ENCODE measurements at regions not wholly inside any gene's neighbourhood (a gene's known extent, or its start where the extent isn't known, plus 50 kb on each side); places are given as distances from the start of the nearest gene placed in this dataset.

DNA sequence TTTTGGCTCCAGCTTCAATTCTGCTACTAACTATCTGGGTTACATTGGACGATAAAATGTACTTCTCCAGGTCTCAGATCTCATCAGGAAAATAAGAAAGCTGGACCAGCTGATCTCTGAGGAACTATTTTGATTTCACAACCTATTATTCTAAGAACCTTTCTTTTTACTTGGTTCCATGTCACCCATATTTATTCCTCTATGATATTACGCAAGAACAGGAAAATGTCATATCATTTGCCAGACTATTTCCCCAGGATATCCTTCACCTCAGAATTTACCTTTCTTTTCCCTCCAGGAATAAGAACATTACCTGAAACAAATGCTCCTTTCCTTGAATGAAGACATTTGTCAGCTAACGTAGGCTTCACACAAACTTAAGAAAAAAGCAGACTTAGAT lies 387.5 kb upstream of the RAG2 start:
- ATAC-seq = no peak

DNA sequence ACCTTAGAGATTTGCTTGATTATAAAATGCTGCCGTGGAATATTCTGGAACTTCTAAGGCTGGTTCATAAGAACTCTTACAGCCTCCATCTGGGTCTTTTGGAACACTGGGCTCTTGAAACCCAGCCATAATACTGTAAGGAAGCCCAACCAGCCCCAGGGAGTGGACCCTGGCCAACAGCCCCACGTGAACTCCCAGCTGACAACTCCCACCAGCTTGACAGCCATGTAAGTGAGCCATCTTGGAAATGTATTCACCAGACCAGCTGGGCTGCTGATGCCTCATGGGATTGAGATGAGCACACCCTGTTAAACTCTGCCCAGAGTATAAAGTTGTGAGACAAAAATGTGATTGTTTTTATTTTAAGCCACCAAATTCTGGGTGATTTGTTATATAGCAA lies 378.7 kb upstream of the RAG2 start:
- no peak for ATAC-seq

DNA sequence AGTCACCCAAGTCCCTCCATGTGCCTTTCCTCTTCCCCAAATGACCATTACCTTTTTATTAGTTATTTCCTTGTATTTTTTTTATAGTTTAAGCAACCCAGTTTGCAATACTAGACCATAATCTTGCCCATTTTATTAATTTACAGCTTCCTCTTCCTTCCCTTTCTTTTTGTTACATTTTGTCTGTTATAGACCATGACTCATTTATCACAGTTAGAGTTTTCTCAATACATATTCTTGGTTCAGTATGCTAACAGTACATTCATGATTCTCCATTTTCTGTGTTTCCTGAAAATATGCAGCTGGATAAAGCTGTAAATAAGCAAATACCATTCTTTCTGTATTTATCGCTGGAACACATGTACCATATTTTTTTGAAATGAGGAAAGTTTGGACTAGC lies 376.7 kb upstream of the RAG2 start:
- ATAC-seq = no peak

DNA sequence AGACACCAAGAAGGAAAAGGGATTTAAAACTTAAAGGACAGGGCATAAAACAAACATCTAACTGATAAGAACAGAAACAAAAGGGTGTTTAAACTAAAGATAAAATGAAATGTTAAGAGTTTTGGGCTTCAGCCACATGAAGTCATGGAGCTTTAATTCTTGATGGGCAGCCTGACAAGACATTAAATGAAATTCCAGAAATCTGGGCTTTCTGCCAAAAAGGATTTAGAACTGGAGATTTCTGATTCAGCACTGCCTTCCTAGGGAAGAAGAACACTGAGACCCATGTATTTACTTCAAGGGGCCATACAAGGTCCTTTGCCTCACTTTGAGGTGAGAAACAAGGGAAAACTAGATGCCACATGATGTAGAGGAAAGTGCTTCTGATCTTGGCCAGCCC lies 355.9 kb upstream of the RAG2 start:
- no peak for ATAC-seq

DNA sequence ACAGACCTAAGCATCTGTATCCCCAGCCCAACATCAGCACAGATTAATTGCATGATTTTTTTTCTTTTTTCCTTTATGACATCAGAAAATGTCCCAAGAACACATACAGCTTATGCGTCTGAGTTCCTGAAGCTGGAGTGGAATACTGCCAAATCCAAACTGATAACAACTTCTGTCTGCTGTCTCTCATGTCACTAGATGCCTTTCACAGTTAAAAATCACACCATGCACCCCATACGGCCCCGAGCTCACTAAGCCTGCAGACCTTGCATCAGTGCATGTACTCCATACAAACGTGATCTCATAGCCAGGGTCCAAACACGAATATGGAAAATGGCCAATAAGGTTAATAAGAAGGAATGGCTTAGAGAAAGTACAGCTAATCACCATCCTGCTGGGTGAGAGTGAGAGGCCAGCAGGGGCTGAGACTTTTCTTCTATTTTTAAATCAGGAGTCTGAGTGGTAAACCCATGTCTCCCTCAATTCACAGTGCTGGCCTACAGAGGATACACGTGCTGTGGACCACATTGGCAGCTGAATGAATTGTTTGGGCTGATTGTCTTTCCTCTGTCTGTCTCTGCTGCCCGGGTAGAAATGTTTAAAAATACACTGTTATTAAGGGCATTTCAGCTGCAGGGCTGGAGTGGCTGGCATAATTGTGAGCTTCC lies 350.6 kb upstream of the RAG2 start:
- no peak for ATAC-seq

DNA sequence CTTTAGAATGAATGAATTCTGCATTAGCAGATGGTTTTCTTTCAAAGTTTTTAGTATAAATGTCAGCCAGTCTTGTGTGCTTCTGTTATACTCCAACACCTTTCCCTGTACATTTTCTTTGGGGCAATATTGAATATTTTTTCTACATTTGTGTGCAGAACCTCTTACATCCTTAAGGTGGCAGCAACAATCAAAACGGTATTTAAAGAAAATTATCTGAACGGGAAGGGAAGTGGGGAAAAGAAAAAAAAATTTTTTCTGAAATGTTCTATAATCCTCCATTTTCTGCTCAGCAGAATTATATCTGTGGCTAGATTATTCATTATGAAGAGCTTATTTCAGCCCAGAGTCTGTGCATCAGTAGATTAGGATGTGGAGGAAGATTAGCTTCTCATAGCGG lies 347.3 kb upstream of the RAG2 start:
- no peak for ATAC-seq

DNA sequence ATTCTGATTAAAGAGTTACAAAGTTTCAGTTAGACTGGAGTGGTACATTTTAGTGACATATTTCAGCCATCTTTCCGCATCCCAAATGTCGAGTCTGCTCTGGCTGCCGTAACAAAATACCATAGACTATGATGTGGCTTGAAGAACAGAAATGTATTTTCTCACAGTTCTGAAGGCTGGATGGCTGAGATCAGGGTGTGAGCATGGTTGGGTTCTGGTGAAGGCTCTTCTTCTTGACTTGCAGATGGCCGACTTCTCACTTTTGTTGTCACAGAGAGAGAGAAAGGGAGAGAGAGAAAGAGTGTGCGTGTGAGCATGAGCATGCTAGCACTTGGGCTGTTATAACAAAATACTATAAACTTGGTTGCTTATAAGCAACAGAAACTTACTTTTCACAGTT lies 335.4 kb upstream of the RAG2 start:
- no peak for ATAC-seq

DNA sequence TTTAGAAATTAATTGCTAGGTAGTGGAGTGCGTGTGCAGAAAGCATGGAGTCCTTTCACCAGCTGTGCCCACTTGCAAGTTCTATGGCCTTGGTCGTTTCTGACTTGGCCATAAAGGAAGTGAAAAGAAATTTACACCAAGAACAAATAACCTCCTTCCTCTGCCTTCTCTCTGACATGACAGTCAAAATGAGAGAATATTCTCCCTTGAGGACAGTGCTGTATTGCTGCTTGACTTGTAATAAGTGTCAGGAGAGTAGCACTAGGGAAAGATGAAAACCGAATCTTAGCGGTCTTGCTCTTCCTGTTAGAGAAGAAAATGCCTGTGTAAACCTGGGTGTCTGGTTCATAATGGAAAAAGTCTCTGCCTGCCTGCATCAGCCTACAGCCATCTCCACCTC lies 333.1 kb upstream of the RAG2 start:
- ATAC-seq = no peak

DNA sequence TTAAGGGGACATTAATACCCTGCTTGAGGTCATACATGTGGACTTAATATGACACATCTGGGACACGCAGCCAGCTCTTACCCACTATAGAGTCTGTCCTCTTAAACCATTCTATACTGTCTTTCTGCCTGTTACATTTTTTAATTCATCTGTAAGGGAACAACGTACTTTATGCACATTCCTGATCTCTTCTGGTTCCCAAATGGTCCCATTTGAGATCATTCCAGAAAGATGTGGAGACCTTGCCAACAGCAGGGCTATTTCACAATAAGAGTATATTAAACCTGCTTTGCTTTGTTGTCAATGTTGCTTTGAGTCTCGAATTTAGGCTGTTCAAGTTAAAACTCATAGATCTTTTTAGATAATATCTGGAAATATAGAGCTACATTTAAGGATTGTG lies 332.2 kb upstream of the RAG2 start:
- no peak for ATAC-seq

DNA sequence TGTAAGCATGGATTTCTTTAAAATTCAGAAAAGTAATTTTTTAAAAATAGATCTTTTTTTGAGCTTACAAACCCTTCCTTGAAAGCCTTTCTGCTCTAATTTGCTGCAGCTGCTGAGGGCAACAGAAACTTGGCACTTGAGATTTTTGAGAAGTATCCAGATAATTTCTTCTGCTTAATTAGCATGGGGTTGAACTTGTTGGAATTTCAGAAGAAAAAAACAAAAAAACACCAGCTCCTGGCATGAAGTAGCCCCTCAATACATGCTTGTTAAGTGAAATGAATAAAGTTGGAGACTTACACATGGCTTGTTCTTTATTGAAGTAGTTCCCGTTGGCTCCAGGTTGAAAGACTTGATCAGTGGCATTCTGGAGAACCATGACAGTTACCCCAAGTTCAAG lies 331.4 kb upstream of the RAG2 start:
- no peak for ATAC-seq

DNA sequence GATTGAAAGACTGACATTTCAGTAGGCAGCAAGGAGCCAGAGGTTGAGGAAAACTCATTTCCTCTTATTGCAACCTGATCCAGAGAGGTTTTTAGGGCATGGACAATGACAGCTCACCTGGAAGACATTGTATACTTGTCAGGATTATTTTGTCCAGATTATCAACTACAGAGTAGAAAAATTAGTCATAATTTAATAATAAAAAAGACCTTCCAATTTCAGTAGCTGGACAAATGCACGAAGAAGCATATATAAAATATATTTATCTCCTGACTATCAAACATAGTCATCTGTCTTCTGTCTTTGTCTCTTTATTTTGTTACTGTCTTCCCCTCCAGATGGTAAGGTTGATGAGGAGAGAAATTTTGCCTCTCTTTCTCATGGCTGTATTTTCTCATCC lies 330.6 kb upstream of the RAG2 start:
- ATAC-seq = no peak

DNA sequence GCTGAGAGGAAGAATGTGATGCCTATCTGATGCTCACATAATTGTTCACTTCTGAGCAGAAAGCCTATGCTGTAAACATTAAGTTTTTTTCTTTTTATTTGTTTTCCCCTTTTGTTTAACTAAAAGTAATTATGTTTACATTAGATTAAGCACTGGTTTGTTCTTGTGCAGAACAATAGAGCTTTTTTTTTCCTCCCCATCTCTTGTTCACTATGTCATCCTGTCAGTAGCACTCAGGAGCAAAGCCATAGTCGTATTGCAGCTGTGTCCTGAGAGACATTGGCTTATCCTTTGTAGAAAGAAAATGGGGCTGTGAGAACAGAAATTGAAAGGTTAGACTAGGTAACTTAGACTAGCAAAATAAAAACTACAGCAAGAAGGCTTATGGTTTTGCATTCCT lies 301.8 kb upstream of the RAG2 start:
- ATAC-seq = no peak

DNA sequence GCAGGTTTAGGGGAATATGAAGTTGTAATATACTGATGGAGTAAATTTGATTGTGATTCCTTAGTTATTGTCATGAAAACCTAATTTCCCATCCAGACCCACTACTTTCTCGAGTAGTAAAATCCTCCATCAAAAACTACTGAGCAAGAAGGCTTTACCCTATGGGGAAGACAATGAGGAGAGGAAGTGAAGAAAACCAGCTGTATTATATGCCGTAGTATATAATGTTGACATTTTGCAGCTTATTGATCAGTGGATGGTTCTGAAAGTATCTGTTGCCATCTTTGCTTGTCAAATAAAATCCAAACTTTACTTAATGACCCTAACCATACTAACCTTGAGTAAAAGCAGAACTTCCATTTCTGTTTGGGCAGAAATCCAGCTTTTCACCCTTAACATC lies 292.8 kb upstream of the RAG2 start:
- no peak for ATAC-seq

DNA sequence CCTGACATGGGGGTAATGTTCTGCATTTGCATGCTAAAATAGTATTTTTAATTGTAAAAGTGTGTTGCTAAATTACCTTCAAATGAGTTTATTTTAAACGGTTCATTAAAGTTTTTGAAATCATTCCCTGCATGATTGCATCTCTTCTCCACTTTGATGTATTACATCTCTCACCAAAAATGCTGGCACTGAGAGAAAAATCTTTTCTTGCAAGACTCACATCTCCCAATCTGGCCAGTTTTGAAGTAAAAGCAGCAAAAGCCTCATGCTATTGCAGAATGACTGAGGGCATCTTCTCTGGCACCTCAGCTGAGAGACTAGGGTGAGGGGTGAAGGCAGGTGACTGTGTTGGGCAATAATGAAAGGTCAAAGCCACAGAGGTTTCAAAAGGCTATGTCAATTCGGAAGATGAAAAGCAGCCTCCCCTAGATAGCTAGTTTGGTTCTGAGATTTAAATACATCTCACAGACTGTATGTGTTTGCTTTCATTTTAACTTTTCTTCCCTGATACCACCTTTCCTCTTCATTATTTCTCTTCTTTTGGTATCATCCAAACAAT lies 292.2 kb upstream of the RAG2 start:
- ATAC-seq = no peak

DNA sequence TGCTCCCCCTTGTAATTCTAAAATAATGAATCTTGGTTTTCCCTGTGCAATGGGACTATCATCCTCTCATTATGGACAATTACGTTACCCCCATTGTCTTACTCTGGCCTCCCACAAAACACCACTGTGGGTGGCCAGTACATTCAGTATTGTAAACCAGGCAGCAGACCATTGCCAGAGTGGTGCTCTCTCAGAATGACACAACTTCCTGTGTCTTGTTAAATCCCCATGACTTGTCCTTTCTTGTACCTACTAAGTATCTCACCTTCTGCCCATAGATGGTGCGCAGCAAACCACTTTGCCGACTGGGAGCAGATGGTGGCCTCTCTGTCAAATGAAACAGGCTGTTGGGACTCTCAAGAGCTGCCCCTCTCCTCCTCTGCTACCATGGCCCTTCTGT lies 287.1 kb upstream of the RAG2 start:
- no peak for ATAC-seq

DNA sequence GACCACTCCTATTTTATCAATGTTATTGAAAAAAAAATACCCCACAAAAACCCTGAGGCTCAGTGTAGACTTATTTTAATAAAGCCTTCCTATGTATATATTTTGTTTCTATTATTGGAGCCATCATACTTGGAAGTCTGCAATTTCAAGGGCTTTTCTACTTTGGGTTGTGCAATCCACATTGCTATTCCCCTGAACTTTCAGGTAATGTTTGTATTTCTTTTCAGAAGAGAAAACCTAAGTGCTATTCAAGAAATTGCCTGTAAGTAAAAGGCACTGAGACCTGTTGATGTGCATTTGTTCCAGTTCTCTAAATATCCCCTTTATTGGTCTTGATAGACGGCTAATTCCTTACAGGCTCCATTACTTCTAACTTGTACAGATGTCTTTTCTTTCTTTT lies 280.7 kb upstream of the RAG2 start:
- no peak for ATAC-seq

DNA sequence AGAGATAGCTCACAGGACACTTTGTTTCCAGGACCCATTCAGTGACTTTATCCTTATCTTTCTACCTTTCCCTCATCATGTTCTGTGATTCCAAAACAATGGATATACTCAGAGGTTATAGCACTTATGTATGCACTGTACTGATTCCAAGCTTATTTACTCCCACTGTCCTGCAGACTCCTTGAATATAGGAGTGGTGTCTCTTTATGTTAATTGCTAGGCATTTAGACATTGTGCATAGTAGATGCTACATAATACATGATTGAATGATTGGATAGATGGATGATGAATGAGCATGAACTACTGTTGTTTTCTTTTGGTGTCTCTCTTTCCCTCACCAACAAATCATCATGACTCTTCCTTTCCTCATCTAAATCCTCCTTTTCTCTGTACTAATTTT lies 279.1 kb upstream of the RAG2 start:
- ATAC-seq = no peak

DNA sequence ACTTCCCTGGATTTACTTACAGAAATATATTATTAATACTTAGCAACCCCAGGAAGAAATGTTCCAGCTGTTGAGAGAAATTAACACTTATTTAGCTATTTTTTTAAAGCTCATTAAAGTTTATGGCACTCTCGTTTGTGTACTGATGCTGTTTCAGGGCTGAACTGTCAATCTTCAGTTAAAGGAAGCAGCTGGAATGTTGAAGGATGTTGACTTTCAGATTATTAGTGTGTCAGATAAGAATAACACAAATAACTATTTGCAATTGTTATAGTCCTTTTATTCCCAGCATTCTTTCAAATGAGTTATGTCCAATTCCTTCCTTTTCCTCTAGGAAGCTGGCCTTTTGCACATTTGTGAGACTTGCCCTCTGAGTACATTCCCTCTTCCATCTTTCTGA lies 278.2 kb upstream of the RAG2 start:
- no peak for ATAC-seq

DNA sequence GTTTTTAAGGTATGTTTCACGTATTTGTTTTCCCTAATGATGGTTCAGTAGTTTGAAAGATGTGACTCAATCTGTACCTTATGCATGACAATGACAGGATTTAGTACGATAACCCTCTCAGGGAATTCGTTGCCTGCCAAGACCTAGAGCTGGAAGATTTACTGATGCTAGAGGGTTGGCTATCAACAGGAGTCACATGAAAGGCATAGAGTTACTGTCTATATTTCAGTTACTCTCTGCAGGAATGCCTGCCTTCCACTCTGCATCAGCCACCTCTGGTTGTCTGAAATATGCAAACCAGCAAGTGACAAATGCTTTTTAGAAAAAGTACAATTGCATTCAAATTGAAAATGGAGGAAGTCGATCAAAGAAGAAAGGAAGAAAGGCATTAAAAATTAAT lies 276.3 kb upstream of the RAG2 start:
- ATAC-seq = no peak

DNA sequence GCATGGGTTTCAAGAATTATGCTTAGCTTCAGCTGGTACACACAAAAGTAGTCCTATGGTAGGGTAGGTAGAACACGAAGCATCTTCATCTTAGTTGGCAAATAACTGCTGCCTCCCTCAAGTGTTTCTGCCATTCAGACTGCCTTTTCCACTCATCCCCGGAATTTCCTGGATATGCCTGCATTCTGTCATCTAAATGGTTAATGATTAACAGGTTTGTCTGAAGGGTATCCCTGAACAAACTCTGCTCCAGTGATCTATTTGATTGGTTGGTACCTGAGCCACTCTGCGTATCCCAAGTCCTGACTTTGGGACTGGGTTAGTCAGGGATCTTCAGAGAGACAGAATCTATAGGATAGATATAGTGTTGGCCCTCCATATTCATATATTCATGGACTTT lies 272.3 kb upstream of the RAG2 start:
- no peak for ATAC-seq

DNA sequence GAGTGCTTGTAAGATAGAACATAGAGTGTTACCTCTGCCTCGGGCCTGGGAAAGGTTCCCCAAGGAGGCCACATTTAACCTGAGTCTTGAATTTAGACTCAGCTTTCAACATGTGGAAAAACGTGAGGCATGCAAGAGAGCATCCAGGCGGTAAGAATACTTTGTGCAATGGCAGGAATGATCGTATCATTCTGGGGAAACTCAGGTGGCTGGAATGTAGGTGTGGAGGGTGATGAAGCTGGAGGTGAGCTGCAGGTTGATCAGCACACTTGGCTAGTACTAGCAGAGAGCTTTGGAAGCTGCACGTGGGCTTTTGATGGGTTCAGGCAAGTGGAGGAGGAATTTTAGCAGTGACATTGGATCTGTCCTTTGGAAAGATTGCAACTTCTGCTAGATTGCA lies 270.3 kb upstream of the RAG2 start:
- no peak for ATAC-seq

DNA sequence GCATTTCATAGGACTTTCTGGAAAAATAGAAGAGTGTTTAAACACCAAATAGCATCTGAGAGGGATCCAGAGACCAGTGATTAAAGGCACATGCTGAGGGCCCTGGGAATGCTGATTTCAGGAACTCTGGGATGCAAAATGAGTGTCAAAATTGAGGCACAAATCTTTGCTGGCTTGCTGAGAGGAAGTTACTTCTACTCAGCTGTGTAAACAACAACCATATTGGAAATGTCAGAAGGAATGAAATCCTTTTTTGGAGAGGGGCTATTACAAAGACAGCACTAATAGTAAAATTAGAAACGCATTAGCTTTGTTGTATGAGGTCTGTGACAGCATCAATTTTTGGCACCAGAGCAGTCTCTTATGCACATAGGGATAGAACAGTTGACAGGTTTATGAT lies 267.8 kb upstream of the RAG2 start:
- ATAC-seq = no peak

DNA sequence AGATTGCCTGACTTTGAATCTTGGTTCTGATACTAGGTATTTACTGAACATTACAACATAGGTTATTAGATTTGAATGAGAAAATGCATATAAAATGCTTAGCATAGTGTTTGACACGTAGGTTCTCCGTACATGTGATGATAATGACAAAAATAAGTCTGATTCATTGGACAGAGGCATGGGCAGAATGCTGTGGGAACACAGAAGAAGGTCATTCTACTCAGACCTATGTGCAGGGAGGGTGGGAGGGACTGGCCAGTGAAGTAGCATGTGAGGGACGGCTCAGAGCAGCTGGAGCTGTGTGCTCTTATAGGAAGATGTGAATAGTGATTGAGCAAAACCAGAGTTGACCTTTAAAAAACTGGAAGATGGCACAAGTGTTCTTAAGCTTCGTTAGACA lies 256.8 kb upstream of the RAG2 start:
- ATAC-seq = no peak

DNA sequence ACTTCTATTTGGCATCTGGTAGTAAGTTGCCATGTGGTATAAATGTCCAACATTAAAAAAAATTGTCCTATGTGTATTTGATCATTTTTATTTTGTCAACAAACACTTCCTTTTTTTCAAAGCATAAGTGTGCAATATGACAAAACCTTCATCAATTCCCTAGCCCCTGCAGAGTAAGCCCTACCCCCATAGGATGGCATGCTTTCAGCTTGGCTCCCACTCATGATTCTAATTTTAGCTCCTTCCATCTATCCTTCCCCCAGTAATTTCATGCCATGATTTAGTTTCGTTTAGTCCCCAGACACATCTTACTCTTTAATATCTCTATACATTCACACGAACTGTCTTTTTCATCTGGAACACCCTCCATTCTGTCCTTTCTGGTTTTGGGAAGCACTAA lies 250.6 kb upstream of the RAG2 start:
- ATAC-seq = no peak

DNA sequence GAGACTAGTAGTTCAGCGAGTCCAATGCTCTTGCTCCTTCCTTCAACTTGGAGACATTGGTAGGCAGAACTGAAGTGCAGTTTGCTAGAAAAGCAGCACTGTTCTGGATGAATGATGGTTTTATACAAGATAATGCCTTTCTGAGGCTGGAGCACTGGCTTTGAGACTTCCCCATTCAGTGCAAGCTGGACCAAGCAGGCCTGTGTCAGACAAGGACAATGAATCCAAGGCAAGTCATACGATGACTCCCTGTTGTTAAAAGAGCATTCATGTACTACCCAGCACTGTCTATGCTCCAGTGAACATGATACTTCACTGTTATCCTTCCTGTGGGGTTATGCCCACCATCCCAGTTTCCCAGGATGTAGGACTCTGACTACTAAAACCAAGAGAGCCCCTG lies 242.3 kb upstream of the RAG2 start:
- no peak for ATAC-seq

Measured in esophagus mucosa (tissue), 1 donor.